HG02623 (cell line): ENCODE measurements at regions not wholly inside any gene's neighbourhood (a gene's known extent, or its start where the extent isn't known, plus 50 kb on each side); places are given as distances from the start of the nearest gene placed in this dataset.

Experiments
- ATAC-seq: cut with Tn5 transposase; IDR thresholded peaks from one replicate; pipeline ENCODE4 v1.9.1; 2021; ENCODE audit warnings: moderate library complexity; ENCODE audit not compliant: unreplicated experiment

- ATAC-seq: no peak
Observed at GRCh38 chrX:113935518-113935917, 648.4 kb upstream of the HTR2C start.

GRCh38 chrX:113933931-113934330, 650.0 kb upstream of the HTR2C start:
- ATAC-seq: no peak

GRCh38 chrX:113929004-113929403, 654.9 kb upstream of the HTR2C start:
- ATAC-seq: no peak

- no peak for ATAC-seq
Observed at GRCh38 chrX:113920661-113921060, 663.2 kb upstream of the HTR2C start.

DNA sequence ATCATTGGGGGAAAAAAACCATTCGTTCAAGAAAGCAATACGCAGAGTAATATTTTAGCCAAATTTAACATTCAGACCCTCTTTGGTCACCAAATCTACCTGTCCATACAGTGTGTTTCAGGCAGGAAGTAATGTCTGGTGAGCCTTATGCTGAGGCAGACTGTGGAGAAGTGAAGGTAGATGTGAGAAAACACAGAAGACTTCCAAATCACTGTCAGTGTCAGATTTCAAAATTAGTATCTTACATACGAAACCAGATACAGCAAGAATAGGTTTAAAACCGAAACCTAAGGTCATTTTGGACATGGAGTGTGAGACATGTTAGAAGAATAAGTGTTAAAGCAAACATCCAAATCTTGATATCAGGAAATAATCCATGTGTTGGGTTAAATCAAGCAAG, 664.5 kb upstream of the HTR2C start:
- no peak for ATAC-seq

DNA sequence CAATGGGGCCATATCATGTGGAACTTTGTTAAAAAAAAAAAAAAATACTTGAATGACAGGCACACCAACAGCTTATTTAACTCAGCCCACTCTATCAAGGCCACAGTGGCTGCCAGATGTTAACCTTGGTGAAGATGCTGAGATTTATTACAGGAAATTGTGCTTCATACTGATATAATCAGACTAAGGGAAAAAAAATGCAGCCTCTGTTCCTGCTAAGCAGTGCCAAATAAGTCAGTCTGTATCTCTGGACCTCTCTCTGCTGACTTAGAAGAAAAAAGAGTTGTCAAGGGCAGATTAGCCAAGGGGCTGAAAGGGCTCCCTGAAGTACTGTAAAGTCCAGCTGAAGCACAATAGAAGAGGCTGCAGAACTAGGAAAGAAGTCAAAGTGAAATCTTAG, 677.7 kb upstream of the HTR2C start:
- no peak for ATAC-seq

GRCh38 chrX:113892891-113893290, 691.0 kb upstream of the HTR2C start:
- ATAC-seq: no peak

GRCh38 chrX:113892401-113892800, 691.5 kb upstream of the HTR2C start:
- no peak for ATAC-seq

- ATAC-seq: no peak
Observed at GRCh38 chrX:113873056-113873455, 710.8 kb upstream of the HTR2C start.

DNA sequence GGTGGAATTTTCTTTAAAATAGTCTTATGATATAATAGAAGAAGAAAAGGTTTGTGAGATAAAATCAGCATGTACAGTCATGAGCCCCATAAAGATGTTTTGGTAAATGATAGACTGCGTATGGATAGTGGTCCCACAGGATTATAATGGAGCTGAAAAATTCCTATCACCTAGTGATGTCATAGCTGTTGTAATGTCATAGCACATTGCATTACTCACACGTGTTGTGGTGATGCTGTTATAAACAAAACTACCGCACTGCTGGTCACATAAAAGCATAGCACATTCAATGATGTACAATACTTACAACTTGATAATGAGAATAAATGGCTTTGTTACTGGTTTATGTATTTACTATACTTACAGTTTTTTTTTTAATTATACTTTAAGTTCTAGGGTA, 715.2 kb upstream of the HTR2C start:
- no peak for ATAC-seq

DNA sequence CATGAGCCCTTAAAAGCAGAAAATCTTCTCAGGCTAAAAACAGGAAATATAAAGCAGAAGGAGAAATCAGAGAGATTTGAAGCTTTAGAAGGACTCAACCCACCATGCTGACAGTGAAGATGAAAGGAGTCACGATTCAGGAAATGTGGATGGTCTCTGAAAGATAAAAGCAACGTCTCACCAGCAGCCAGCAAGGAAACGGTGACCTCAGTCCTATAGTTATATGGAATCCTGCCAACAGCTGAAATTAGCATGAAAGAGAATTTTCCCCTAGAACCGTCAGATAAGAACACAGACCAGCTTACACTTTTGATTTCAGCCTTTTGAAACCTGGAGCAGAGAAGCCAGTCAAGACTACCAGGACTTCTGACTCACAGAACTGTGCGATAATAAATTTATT, 715.7 kb upstream of the HTR2C start:
- ATAC-seq: no peak

DNA sequence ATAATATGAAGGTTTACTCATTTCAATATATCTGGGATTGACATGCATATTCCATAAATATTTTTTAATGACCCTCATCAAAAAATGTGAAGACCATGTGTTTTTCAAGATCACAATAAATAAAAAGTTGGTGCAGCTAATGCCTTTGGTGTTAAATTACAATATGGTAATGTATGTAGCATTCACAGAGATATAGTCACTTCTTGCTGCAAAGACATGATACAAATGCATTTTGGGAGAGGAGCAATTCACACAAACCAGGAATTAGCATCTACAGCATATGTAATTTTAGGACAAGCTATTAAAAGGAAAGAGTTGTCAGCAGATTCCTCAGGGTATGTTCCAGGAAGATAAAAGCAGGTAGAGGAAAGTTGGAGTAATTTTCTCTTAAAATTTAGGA, 734.5 kb upstream of the HTR2C start:
- no peak for ATAC-seq

DNA sequence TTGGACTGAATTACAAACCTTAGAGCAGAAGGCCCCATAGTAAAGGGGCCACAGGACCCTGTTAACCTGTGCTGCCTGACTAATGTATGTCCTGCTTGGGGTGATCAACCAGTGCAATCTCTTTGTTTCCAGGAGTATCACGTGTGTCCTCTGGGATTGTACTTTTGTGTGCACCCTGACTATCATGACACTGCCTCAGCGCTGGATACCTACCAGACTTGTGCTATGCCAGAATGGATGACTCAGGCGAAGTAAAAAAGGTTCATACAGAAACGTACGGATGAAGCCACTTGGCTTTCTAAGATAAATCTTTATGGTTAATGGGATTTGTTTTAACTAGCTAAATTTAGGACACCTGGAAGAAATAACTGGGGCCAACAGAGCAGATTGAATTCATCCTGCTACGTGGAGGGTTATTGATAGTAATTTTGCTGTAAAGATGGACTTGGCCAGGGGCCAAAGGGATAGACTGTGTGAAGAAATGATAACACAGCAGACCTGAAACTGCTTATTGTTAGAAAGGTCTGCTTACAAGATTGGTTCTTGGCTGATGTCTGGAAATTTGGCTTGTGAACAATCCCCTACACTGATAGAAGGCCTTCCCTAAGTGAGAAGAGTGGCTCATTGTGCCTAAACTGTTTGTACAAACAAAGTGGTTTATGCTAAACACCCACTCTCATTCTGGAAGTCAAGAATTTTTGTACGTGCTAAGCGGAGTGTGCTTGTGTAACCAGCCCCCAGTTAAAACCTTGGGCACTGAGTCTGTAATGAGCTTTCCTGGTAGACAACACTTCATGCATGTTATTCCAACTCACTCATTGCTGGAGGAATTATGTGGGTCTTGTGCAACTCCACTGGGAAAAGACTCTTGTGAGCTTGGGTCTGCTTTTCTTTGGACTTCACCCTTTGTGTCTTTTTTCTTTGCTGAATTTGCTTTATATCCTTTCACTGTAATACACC, 750.5 kb upstream of the HTR2C start:
- no peak for ATAC-seq

DNA sequence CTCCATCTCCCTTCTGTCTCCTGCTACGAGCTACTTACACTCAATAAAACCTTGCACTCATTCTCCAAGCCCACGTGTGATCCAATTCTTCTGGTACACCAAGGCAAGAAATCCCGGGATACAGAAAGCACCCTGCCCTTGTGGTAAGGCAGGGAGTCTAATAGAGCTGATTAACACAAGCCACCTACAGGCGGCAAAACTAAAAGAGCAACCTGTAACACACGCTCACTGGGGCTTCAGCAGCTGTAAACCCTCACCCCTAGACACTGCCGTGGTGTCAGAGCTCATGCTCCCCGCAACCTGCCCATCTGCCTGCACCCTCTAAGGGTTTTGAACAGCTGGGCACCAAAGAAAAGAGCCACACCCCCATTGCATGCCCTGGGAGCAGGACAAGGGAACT, 755.4 kb upstream of the HTR2C start:
- ATAC-seq: no peak

DNA sequence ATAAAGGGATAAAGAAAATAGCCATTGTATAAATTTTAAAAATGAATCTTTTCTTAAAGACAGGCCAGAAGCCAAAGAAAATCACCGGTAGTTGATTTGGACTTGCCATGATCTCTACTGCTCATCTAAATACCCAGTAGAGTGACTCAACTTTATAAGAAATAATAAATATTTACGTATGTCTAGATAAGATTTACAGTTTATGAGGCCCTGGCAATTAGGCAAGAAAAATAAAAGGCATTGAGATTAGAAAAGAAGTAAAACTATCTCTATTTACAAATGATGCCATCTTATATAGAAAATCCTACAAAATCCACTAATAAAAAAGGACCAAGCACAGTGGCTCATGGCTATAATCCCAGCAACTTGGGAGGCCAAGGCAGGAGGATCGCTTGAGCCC, 765.5 kb upstream of the HTR2C start:
- ATAC-seq: no peak

DNA sequence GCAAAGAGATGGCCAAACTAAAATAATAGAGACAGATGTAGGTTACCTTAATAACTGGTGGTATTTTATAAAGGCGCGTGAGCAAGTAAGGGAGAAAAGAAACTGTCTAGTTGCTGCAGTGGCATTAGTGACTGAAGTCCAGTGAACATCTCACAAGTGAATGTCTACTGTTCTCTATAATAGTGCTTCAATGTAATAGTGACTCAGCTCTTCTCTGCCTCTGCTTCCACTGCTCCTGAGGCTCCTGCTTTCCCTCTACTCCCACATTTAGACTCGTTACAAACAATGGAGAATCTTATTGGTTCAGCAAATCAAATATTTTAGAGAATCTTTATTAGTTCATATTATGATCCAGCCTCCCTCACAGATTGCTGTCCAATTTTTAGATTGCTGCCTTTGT, 779.1 kb upstream of the HTR2C start:
- no peak for ATAC-seq

GRCh38 chrX:113804291-113804690, 779.6 kb upstream of the HTR2C start:
- no peak for ATAC-seq

DNA sequence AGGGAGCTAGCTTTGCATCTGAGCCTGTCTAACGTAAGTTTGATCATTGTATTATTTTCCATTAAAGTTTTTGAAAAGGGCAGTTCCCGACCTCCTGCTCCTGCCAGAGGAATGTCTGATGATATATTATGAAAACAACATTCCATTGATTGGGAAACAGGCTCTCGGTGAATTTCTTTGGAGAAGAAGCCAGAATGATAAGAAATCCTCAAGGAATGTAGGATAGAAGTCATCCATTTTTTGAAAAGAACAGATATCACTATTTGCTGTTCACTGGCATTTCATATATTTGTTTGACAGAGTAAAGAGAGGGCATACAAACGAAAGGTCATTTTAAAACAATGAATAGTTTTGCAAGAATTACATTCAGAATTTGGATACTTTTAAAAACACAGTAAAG, 781.0 kb upstream of the HTR2C start:
- no peak for ATAC-seq

GRCh38 chrX:113800955-113801354, 782.9 kb upstream of the HTR2C start:
- no peak for ATAC-seq

- ATAC-seq: no peak
Observed at GRCh38 chrX:113793563-113793962, 790.3 kb upstream of the HTR2C start.

GRCh38 chrX:113790987-113791386, 792.9 kb upstream of the HTR2C start:
- ATAC-seq: no peak

DNA sequence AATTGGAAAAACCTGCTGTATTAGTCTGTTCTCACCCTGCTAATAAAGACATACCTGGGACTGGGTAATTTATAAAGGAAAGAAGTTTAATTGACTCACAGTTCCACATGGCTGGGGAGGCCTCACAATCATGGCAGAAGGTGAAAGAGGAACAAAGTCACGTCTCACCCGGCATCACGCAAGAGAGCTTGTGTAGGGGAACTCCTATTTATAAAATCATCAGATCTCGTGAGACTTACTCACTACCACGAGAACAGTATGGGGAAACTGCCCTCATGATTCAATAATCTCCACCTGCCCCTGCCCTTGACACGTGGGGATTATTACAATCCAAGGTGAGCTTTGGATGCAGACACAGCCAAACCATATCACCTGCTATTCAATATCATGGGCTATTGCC, 799.1 kb upstream of the HTR2C start:
- ATAC-seq: peak; percentile 48

DNA sequence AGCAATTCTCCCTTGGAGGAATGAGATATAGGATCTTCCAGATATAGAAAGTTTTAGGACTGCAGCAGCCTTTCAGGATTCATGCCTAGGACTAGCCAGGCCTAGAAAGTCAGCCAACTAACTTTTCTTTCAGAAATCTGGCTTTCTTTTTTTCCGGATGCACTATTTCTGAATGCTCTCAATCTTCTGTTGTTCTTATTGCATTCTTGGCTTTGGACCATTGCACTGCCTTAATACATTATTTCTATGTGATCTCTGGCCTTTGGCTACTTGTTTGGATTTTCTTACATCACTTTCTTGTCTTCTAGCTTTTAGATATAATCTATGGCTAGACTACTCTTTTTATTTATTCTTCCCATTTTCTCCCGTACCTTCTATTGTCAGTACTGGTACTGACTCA, 813.1 kb upstream of the HTR2C start:
- ATAC-seq: no peak
